T follicular helper cell (primary cell): ENCODE measurements at regions not wholly inside any gene's neighbourhood (a gene's known extent, or its start where the extent isn't known, plus 50 kb on each side); places are given as distances from the start of the nearest gene placed in this dataset.
A peak's percentile ranks its signal among the peaks of the same experiment; 100 is the strongest.

Experiments
- DNase-seq: peaks from one replicate; pipeline ENCODE4 v3.0.0-alpha.2; 2020; ENCODE audit warnings: low read depth

GRCh38 chr4:15231265-15232091 is 196.4 kb upstream of the C1QTNF7 start:
- DNase-seq = peak; percentile 65

DNA sequence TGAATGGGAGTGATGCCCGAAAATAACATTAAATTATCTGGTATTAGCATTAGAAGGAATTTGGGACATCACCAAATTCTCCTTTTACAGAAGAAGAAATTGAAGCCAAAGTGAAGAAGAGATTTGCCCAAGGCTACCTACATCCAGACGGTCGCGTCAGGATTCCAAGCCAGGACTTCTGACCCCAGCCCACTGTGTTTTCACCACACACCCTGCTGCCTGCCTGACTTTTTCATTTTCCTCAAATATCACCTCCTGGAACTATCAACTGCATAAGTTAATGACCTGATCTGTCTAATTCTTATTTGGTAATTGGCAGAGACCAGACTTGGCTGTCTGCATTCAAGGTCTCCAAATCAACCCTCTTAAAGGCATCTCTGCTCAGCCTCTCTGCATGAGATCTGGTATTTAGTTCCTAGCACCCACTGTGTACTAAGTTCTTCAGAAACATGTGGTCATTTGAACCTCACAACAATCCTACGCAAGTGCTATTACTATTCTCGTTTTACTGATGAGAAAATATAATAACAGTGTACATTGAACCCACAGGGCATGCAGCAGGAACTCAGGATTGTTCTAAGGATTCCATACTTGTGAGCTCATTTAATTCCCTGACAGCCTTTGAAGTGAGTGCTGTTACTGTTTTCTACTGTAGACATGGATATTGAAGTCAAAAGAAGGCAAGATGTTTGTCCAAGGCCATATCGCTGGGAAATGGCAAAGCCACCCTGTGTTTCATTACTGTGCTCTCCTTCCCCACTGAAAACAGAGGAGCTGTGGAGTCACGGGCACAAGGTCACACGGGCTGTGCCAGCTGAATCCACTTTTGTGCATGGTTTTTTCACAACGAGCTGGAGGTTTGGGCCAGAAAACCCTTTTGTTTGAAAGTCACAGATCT is 195.2 kb upstream of the C1QTNF7 start:
- DNase-seq = no peak

DNA sequence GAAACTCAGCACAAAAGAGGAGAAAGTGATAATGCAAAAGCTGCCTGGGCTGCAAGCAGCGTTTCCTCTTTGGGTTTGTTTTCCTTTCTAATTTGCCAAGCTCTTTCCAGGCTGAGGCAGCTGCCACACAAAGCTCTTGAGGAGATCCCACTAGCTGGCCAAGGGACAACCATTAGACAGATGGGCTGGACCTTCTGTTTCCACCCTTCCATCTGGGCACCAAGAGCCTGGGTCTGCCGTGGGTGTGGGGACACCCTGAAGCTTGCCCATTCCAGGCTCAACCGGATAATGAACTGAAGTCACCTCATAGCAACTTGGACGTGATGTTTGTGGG is 194.6 kb upstream of the C1QTNF7 start:
- DNase-seq = no peak

DNA sequence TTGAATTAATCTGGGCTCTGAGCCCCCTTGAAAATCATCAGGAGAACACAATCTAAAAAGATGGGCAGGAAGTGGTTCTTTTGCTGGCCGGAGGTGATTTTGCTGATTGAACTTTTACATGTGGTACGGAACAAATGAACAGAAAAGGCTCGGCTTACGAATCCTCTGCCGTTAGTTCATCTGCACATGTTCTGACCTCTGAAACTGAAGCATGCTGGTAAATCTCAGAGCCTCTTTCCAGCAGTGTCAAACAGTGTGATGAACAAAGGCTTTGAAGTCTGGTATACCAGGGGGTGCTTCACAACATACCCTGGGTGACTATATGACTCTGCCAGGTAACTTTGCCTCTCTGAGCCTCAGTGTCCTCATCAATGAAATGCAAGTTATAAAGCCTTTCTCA is 194.2 kb upstream of the C1QTNF7 start:
- DNase-seq = no peak

DNA sequence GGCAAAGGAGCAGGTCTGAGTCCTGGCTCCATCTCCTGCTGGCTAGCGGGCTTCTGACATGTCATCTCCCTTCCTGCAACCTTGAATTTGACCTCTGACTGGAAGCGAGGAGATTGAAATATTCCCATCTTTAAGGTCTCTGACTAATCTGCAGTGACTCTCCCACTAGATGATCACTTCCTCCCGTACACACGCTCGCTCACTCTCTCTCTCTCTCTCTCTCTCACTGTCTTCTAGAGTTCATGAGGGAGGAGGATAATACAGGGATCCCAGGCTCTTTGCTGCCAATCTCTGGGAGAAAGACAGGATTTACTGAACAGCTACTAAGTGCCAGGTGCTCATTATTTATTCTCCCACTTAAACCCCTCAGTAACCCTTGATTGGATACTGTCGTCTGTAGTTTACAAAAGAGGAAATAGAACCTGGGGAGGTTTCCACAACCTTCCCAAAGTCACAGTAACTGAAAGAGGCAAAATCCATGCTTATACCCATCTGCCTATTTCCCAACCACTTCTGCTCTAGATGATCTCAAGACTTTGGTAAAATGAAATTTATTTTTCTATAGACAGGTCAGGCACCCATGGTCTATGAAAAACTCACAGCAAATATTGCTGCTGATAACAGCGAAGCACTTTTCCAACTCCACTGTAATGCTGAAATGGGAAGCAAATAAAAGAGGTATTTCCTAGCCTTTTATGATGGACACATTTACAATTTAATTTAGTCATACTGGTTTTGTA is 193.5 kb upstream of the C1QTNF7 start:
- no peak for DNase-seq

DNA sequence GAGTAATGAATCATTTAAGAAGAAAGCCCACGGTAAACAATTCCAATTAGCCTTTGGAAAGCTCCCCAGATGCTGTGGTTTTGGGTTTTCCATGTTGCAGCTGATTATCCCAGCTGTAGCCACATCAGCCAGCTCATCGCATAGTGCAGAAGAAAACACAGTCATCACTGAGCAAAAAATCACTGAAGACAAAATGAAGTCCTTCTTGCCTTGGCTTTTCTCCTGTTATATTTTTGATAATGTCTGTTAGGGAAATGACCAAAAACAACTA is 193.0 kb upstream of the C1QTNF7 start:
- DNase-seq = no peak

DNA sequence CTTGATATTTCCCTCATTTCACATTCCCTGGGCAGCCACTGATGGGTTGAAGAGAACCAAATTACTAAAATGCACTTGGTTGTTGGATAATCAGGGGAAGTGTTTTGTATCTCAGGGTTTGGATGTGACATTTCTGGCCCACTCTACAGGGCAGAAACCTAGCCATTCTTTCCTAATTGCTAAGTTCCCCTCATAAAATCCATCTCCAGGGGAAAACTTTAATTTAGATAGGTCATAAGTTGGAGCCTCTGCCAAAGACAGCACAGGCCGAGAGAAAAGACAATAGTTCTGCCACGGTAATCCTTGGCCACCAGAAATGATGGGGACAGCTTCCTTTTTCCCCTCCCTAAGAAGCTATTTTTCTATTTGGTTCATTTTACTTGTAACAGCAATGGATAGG is 192.7 kb upstream of the C1QTNF7 start:
- DNase-seq = no peak

GRCh38 chr4:15237648-15238230 is 190.1 kb upstream of the C1QTNF7 start:
- DNase-seq = no peak

DNA sequence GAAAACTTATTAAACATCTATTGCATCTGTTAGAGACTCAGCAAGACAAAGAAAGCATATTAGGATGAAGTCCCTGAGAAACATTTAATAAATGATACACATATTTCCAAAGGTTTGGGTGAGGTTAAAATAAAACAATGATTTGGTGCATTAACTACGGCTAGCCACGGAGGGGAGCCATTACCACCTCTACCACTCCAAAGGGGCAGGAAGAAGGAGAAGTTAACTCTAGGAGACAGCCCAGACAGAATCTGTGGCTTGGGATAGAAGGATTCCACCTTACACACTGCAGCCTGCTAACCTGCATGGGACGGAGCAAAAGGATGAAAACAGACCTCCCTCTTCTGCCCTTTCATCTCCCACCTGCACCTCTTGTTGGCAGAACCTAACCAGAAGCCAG is 189.1 kb upstream of the C1QTNF7 start:
- DNase-seq = no peak

DNA sequence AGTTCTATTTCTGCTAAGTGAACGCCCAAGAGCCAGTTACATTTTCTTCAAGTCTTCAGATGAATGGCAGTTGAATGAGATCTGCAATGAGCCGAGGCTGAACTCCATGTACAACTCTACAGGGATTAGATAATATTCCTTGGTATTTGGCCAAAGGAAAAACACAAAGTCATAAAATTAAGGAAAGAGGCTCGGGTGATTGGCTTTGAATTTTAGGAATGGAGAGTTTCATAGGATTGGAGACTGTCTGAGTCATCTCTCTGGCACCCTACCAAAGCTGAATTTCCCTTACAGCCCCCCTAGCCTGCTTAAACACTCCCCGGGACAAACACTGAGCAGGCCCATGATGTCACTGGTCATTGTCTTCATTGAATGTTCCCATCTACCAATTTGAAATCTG is 188.0 kb upstream of the C1QTNF7 start:
- DNase-seq = no peak

GRCh38 chr4:15240764-15241163 is 187.1 kb upstream of the C1QTNF7 start:
- no peak for DNase-seq

DNA sequence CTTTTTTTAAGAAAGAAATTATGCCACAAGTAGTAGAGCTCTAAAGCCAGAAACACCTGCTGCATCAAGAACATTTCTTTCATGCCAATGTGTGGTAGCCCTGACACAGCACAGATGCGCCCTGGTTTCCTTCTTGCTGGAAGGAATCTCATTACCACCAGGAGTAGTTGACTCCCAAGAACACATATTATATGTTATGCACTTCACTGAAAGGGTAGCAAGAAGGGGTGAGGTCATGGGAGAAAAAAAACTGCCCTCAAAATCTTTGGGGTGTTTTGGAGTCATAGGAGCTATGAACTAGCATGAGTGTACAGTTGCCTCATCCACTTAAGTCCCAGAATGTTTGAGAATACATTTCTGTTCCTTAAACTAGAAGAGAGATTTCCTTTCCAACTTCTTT is 185.8 kb upstream of the C1QTNF7 start:
- DNase-seq = no peak

DNA sequence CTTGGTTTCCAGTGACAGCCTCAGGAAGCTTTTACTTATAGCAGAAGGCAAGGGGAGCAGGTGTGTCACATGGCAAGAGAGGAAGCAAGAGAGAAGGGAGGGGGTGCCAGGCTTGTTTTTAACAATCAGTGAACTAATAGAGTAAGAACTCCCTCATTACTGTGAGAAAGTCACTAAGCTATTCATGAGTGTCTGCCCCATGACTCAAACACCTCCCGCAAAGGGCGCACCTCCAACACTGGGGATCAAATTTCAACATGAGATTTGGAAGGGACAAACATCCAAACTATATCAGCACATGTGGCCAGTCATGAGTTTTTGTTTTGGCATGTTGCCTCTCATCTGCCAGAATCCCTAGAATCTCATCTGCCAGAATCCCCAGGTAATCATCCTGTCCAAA is 183.5 kb upstream of the C1QTNF7 start:
- no peak for DNase-seq

DNA sequence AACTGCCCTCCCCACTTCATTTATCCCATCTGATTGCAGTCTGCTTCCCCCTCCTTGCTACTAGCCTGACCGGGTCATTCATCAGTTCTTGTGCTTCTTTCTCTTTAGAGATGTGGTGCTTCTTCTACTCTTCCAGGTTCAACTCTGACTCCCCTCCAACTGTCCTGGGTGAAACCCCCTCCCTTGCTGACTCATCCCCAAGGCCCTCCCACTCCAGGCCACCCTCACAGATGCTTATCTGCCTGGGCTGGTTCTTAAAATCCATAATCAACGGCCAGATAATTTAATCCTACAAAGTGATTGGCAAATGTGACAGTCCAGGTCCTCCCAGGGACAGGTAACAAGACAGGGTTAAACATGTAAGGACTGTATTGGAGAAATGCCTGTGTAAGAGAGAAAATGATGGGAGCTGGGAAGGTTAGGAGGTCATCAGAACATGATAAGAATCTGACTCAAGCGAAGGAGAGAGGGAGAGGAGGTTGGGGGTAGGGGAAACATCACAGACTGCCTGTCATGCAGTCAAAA is 182.8 kb upstream of the C1QTNF7 start:
- no peak for DNase-seq

- DNase-seq = no peak
Observed at GRCh38 chr4:15250021-15250441, 177.8 kb upstream of the C1QTNF7 start.

DNA sequence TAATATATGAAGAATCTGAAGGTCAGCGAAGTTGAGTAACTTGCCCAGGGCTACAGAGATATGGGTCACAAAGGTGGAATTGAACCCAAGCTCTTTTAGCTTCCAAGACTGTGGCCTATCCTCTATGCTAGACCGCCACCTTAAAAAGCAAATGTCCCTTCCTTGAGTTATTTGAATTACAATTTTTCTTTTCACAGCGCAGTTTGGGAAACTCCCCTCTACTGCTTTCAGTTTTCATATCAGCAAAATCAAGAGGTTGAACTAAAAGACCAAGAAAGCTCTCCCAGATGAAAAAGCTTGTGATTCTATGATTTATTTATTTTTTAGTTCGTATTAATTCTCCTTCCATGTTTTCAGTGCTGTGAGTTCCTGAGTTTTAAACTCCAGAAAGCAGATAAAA is 174.5 kb upstream of the C1QTNF7 start:
- no peak for DNase-seq

- DNase-seq = no peak
Observed at GRCh38 chr4:15254236-15254880, 173.5 kb upstream of the C1QTNF7 start.

DNA sequence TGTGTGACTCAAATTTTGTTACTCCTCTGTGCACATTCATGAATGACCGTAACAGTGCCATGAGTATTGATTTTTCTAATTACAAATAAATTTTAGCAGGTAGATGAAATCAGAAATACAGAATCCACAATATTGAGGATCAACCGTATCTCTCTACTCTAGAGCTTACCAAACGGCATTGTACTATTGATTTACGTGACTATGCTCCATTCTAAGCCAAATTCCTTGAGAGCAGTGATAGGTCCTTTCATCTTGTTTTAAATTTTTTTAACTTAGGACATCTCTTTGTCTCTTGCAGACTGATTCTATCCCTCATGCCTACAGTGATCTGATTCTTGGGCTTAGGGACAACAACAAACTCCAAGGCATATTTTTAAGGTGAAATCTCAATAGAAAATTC is 172.3 kb upstream of the C1QTNF7 start:
- DNase-seq = no peak

DNA sequence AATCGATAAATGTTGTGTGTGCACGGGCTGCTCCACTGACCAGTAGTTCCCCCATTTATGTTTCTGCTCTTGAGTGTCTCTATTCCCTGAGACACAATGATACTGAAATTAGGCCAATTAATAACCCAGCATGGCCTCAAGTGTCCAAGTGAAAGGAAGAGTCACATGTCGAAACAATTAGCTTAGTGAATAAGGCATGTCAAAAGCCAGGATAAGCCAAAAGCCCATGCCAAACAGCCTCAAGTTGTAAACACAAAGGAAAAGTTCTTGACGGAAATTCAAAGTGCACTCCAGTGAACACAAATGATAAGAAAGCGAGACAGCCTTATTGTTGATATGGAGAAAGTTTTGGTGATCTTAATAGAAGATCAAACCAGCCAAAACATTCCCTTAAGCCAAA is 167.1 kb upstream of the C1QTNF7 start:
- DNase-seq = no peak

DNA sequence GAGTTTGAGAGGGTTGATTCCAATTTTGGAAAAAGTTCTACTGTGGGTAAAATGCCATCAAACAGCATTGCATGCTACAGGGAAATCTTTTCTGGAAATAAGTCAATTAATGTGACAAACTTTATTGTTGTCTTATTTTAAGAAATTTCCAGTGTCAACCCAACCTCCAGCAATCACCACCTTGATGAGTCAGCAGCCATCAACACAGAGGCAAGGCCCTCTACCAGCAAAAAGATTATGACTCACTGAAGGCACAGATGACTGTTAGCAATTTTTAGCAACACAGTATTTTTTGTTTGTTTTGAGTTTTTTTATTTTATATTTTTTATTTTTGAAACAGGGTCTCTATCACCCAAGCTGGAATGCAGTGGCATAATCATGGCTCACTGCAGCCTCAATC is 165.4 kb upstream of the C1QTNF7 start:
- no peak for DNase-seq

- DNase-seq = no peak
Observed at GRCh38 chr4:15270201-15270600, 157.6 kb upstream of the C1QTNF7 start.

DNA sequence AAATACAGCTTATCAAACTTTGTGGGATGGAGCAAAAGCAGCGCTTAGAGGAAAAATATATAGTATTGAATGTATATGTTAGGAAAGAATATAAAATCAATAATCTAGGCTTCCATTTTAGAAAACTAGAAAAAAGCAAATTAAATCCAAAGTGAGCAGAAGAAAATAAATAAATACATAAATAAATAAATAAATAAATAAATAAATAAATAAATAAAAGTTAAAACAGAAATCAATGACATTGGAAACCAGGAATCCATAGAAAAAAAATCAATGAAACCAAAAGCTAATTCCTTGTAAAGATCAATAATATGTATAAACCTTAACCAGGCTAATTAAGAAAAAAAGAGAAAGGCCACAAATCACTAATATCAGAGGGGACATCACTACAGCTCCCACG is 141.8 kb upstream of the C1QTNF7 start:
- no peak for DNase-seq
